Lower lobe of right lung (tissue), 2 donors: ENCODE measurements at regions not wholly inside any gene's neighbourhood (a gene's known extent, or its start where the extent isn't known, plus 50 kb on each side); places are given as distances from the start of the nearest gene placed in this dataset.

Source experiments
- ATAC-seq, 2 donors: fragments of 200-7000 bp; cut with Tn5 transposase; one replicate each; pipeline ENCODE4 v1.9.1; 2020 to 2022; ENCODE audit warnings: mild to moderate bottlenecking in 2 of 2, moderate library complexity in 2 of 2
- DNase-seq: peaks from one replicate; pipeline ENCODE4 v3.0.0-alpha.2; 2020
- H3K27ac ChIP-seq: fragments of 200-600 bp; one replicate; pipeline ENCODE4 v1.8.0; 2022
- H3K27me3 ChIP-seq: fragments of 200-600 bp; one replicate; pipeline ENCODE4 v1.8.0; 2022; ENCODE audit warnings: low read depth
- H3K36me3 ChIP-seq: fragments of 200-600 bp; one replicate; pipeline ENCODE4 v1.8.0; 2022; ENCODE audit warnings: mild to moderate bottlenecking
- H3K4me1 ChIP-seq: fragments of 200-600 bp; one replicate; pipeline ENCODE4 v1.8.0; 2022
- H3K4me3 ChIP-seq: fragments of 200-600 bp; one replicate; pipeline ENCODE4 v1.8.0; 2022; ENCODE audit warnings: mild to moderate bottlenecking
- H3K9me3 ChIP-seq: fragments of 200-600 bp; one replicate; pipeline ENCODE4 v1.8.0; 2022
- intact Hi-C: fragments of 100-400 bp; cut with DNase I; formaldehyde crosslinking; loops from one replicate; pipeline ENCODE4 v1.11.0; 2022
- TF ChIP-seq, protein P1 (sequence below): fragments of 200-600 bp; IDR thresholded peaks from one replicate; pipeline ENCODE4 v1.8.0; 2022; ENCODE audit warnings: antibody characterized with exemption, mild to moderate bottlenecking
- donor health status: DM: no; HTN: yes; CAD: no; lungs with severe emphysema.

DNA sequence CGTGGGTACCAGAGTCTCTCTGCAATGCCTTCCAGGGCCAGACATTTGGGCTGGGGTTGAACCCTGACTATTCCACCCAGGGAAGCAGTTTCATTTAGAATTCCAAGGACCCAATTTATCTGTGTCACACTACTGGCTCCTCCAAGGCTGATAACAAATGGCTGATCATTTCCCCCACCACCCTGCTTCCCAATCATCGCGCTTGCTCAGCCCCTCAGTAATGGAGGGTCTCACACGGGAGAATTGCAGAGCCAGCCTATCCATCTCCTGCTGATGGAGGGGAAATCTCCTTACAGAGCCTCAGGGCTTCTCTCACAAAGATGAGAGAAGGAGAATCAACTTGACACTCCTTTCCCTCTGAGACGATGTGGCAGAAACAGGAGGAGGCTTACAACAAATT is 78.4 kb upstream of the WSCD2 start:
- Histone ChIP-seq H3K27me3 (no peaks in the 10 kb centered on the region), H3K4me1 (no peaks in the 10 kb centered on the region), H3K27ac (no peak overlapping the region), H3K4me3 (no peak overlapping the region), H3K36me3 (no peaks in the 10 kb centered on the region), H3K9me3 (no peaks in the 10 kb centered on the region)
- DNase-seq (no peak), ATAC-seq (no peak)
- TF ChIP-seq, protein P1, sequence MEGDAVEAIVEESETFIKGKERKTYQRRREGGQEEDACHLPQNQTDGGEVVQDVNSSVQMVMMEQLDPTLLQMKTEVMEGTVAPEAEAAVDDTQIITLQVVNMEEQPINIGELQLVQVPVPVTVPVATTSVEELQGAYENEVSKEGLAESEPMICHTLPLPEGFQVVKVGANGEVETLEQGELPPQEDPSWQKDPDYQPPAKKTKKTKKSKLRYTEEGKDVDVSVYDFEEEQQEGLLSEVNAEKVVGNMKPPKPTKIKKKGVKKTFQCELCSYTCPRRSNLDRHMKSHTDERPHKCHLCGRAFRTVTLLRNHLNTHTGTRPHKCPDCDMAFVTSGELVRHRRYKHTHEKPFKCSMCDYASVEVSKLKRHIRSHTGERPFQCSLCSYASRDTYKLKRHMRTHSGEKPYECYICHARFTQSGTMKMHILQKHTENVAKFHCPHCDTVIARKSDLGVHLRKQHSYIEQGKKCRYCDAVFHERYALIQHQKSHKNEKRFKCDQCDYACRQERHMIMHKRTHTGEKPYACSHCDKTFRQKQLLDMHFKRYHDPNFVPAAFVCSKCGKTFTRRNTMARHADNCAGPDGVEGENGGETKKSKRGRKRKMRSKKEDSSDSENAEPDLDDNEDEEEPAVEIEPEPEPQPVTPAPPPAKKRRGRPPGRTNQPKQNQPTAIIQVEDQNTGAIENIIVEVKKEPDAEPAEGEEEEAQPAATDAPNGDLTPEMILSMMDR = no peak
- intact Hi-C loops = no loop called here

GRCh38 chr12:108052260-108052659 is 76.8 kb upstream of the WSCD2 start:
- no peaks in the 10 kb centered on the region for H3K9me3 ChIP-seq

DNA sequence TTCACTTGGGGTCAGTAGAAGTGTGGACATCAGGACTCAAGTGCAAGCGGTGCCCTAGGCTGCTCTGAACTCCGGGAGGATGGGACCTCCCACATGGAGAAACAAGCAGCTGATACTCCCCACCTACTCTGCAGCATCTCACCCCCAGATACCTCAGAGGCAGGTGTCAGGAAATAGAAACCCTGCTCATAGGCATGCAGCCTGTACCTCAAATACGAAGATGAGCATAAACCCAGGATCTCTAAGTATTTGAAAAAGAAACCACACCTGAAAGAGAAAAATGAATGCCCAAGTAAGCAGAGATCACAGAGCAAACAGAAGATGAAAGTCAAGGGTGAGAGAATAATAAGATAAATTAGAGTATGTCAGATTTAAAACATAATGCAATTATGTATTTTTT is 75.6 kb upstream of the WSCD2 start:
- H3K4me3 ChIP-seq = no peak overlapping the region
- no peak overlapping the region for H3K27ac ChIP-seq
- H3K36me3 ChIP-seq = no peaks in the 10 kb centered on the region
- TF ChIP-seq, protein P1 = no peak
- no peak for DNase-seq
- no peak for ATAC-seq
- H3K4me1 ChIP-seq = no peaks in the 10 kb centered on the region
- no peaks in the 10 kb centered on the region for H3K27me3 ChIP-seq
- intact Hi-C loops = no loop called here
- H3K9me3 ChIP-seq = no peaks in the 10 kb centered on the region

More at GRCh38 chr12:108052260-108052659, 76.8 kb upstream of the WSCD2 start:
- Histone ChIP-seq H3K4me1 (no peaks in the 10 kb centered on the region), H3K36me3 (no peaks in the 10 kb centered on the region), H3K27ac (no peak overlapping the region), H3K27me3 (no peaks in the 10 kb centered on the region), H3K4me3 (no peak overlapping the region)
- DNase-seq = no peak
- TF ChIP-seq, protein P1 = no peak
- intact Hi-C loops = no loop called here
- no peak for ATAC-seq

DNA sequence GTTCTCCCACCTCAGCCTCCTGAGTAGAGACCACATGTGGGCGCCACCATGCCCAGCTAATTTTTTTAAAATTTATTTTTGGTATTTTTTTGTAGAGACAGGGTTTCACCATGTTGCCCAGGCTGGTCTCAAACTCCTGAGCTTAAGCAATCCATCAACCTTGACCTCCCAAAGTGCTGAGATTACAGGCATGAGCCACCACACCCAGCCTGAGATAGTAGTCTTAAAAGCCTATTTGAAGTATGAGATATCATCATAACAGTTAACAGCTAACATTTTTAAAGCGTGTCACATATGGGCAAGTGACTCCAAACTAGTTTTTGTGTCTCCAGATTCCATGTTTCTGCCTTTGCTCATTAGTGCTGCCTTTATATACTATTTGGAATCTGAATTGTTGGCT is 74.6 kb upstream of the WSCD2 start:
- no peak overlapping the region for H3K27ac ChIP-seq
- intact Hi-C loops = no loop called here
- DNase-seq (no peak), ATAC-seq (no peak)
- H3K27me3 ChIP-seq = no peaks in the 10 kb centered on the region
- TF ChIP-seq, protein P1 = no peak
- no peaks in the 10 kb centered on the region for H3K36me3 ChIP-seq
- H3K9me3 ChIP-seq = no peaks in the 10 kb centered on the region
- H3K4me3 ChIP-seq = no peak overlapping the region
- no peaks in the 10 kb centered on the region for H3K4me1 ChIP-seq

DNA sequence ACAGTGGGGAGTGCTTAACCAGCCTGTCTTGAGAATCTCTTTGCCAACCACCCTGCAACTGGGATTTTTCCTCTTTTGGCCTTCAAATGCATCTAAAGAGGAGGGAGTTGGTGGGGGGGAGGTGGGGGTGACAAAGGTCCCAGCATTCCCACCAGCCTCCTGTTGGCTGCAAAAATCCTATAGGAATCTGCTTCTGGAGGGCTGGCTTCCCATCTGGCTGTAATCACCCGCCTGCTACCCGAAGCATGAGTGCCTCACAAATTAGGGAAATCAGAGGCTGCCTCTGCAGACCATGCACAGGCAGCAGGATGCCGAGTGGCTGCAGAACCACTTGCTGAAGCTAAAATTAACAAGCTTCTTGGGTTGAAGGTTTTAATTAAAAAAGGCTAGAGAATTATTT is 73.9 kb upstream of the WSCD2 start:
- intact Hi-C loops = no loop called here
- TF ChIP-seq, protein P1 = no peak
- no peaks in the 10 kb centered on the region for H3K36me3 ChIP-seq
- no peaks in the 10 kb centered on the region for H3K4me1 ChIP-seq
- H3K27me3 ChIP-seq = no peaks in the 10 kb centered on the region
- H3K9me3 ChIP-seq = no peaks in the 10 kb centered on the region
- no peak overlapping the region for H3K27ac ChIP-seq
- no peak overlapping the region for H3K4me3 ChIP-seq
- DNase-seq (no peak), ATAC-seq (no peak)

DNA sequence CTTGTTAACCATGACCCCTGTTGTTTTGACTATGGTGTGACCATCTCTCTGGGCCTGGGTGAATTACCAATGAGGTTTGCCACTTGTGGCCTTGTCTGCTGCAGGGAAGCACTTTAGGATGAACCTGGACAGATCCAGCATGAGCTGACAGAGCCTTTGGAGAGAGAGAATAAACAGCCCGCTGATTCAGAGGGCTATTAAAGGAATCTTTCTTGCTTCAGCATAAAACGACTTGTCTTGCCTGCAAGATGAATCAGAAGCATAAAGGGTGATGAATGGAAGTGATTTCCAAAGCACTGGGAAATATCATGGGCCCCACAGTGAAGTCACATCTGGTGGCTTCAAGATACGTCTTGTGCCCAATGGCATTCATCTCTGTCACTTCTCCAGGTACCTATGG is 69.0 kb upstream of the WSCD2 start:
- DNase-seq = no peak
- TF ChIP-seq, protein P1 = no peak
- no peak for ATAC-seq
- Histone ChIP-seq H3K27ac (no peak overlapping the region), H3K36me3 (no peaks in the 10 kb centered on the region), H3K4me1 (no peaks in the 10 kb centered on the region), H3K9me3 (no peaks in the 10 kb centered on the region), H3K27me3 (peaks cover 6% of the 10 kb centered on the region), H3K4me3 (no peak overlapping the region)
- intact Hi-C loops = no loop called here
